ENCODE measurements at regions not wholly inside any gene's neighbourhood (a gene's known extent, or its start where the extent isn't known, plus 50 kb on each side); places are given as distances from the start of the nearest gene placed in this dataset.

DNA sequence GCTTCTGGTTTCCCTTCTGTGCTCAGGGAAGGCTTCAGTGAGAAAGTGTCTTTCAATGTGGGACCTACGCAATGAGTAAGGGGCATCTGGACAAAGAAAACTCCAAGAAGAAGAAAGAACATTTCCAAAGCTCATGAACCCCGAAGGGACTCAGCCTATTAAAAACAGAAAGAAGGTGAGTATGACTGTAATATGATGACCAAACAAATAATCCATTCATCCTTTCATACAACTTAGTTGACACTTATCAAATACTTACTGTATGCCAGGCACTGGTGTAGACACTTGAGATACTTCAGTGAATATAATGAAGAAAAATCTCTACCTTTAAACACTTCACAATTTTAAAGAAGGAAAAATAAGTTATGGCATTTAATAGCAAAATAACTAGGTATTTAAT lies 1054.2 kb upstream of the FOXG1 start:
- Histone ChIP-seq H3K27me3 (ENCODE audit: insufficient read depth, insufficient read length) (no peaks in the 10 kb centered on the region), H3K36me3 (ENCODE audit: insufficient read depth, insufficient read length, low read length) (no peaks in the 10 kb centered on the region), H3K4me1 (ENCODE audit: insufficient read depth, insufficient read length) (no peaks in the 10 kb centered on the region), H3K4me3 (ENCODE audit: insufficient read length, low read depth) (no peak overlapping the region), H3K9ac (ENCODE audit: insufficient read length, low read depth) (no peak overlapping the region), H3K9me3 (ENCODE audit: insufficient read depth, low read length) (peaks cover 19% of the 10 kb centered on the region; the same call in 1 of the 2 replicates)
- no peak for DNase-seq (ENCODE audit: low read depth, low spot score)
- TF ChIP-seq SUZ12 (IDR thresholded peaks at IDR 0.05; ENCODE audit: extremely low read depth, insufficient read depth, insufficient read length) = no peak
- TF ChIP-seq YY1 (IDR thresholded peaks at IDR 0.05; ENCODE audit: insufficient read depth, insufficient read length) = no peak
- no peak for TF ChIP-seq ZNF274 (IDR thresholded peaks at IDR 0.05; ENCODE audit: low read depth, low read length)

DNA sequence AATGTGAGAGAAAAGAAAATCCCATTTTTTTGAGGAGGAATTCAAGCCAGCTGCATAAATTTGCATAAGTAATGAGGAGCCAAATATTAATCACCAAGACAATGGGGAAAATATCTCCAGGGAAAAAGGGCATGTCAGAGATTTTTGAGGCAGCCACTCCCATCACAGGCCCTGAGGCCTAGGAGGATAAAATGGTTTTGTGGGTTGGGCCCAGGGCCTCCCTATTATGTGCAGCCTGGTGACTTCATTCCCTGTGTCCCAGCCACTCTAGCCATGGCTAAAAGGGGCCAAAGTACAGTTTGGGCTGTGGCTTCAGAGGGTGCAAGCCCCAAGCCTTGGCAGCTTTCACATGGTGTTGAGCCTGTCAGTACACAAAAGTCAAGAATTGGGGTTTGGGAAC lies 1051.0 kb upstream of the FOXG1 start:
- no peak for TF ChIP-seq SUZ12 (IDR thresholded peaks at IDR 0.05; ENCODE audit: extremely low read depth, insufficient read depth, insufficient read length)
- TF ChIP-seq YY1 (IDR thresholded peaks at IDR 0.05; ENCODE audit: insufficient read depth, insufficient read length) = no peak
- no peak for TF ChIP-seq ZNF274 (IDR thresholded peaks at IDR 0.05; ENCODE audit: low read depth, low read length)
- H3K36me3 ChIP-seq (ENCODE audit: insufficient read depth, insufficient read length, low read length) = no peaks in the 10 kb centered on the region
- no peak overlapping the region for H3K9ac ChIP-seq (ENCODE audit: insufficient read length, low read depth)
- peaks cover 20% of the 10 kb centered on the region; the same call in 1 of the 2 replicates for H3K9me3 ChIP-seq (ENCODE audit: insufficient read depth, low read length)
- H3K4me3 ChIP-seq (ENCODE audit: insufficient read length, low read depth) = no peak overlapping the region
- DNase-seq (ENCODE audit: low read depth, low spot score) = no peak
- no peaks in the 10 kb centered on the region for H3K27me3 ChIP-seq (ENCODE audit: insufficient read depth, insufficient read length)
- no peaks in the 10 kb centered on the region for H3K4me1 ChIP-seq (ENCODE audit: insufficient read depth, insufficient read length)

DNA sequence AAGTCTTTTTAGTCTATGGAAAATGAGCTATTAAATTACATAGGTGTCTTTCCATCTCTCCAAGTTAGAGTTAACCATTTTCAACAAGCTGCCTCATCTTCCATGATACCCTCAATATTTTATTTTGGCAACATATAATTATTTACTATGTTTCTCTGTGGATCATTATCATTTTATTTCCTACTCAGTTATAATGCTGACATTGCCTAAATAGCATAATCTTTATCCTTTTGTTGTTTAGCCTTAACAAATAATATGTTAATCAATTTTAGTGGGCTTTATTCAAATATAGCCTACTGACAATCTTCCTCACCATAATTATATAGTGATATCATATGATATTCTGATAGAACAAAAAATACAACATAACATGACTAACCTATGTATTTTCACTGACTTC lies 1044.8 kb upstream of the FOXG1 start:
- H3K36me3 ChIP-seq (ENCODE audit: insufficient read depth, insufficient read length, low read length) = no peaks in the 10 kb centered on the region
- no peaks in the 10 kb centered on the region for H3K27me3 ChIP-seq (ENCODE audit: insufficient read depth, insufficient read length)
- DNase-seq (ENCODE audit: low read depth, low spot score) = no peak
- H3K9ac ChIP-seq (ENCODE audit: insufficient read length, low read depth) = no peak overlapping the region
- TF ChIP-seq SUZ12 (IDR thresholded peaks at IDR 0.05; ENCODE audit: extremely low read depth, insufficient read depth, insufficient read length) = no peak
- no peak for TF ChIP-seq YY1 (IDR thresholded peaks at IDR 0.05; ENCODE audit: insufficient read depth, insufficient read length)
- TF ChIP-seq ZNF274 (IDR thresholded peaks at IDR 0.05; ENCODE audit: low read depth, low read length) = no peak
- 0 out of 2 replicates have a peak, but pooled peaks cover 6% of the 10 kb centered on the region for H3K9me3 ChIP-seq (ENCODE audit: insufficient read depth, low read length)
- H3K4me3 ChIP-seq (ENCODE audit: insufficient read length, low read depth) = no peak overlapping the region
- H3K4me1 ChIP-seq (ENCODE audit: insufficient read depth, insufficient read length) = no peaks in the 10 kb centered on the region

DNA sequence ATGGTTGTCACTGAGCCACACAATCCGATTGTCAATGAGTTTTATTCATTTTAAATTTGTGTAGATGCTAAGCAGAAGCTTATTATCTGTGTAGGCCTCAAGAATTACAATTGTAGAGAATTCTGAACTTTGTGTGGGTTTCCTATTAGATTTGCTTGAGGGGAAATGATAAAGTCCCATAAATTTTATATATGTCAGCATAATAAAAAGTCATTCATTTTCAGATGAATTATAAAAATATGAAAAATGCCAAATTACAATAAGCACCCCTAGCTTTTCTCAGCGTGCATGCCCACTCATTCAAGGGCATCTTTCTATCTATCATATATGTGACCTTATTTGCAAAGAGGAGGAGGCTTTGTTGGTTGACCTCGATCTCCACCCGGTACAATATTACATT lies 1041.1 kb upstream of the FOXG1 start:
- no peaks in the 10 kb centered on the region for H3K4me1 ChIP-seq (ENCODE audit: insufficient read depth, insufficient read length)
- no peak overlapping the region for H3K4me3 ChIP-seq (ENCODE audit: insufficient read length, low read depth)

DNA sequence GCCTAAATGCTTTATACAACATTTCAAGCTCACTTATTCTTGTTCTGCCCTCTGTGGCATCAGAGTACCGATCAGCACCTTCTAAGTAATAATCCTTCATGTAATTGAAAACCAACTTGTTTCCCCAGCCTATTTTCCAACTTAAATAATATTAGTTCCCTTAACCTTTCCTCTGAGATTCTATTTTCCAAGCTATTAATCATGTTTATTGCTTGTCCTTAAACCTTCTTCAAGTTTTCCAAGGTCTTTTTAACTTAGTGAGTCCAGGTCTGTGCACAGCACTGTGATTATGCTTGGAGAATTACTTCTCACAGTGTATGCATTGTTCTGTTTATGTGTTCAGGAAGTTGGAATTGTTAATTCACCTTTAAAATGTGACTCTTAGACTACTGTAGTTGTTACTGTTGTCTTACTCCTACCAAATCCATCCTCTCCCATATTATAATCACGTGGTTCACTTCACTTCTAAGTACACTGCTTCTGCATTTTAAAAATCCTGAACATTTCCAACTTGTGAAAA lies 1039.3 kb upstream of the FOXG1 start:
- no peaks in the 10 kb centered on the region for H3K36me3 ChIP-seq (ENCODE audit: insufficient read depth, insufficient read length, low read length)
- no peaks in the 10 kb centered on the region for H3K9me3 ChIP-seq (ENCODE audit: insufficient read depth, low read length)
- no peak overlapping the region for H3K9ac ChIP-seq (ENCODE audit: insufficient read length, low read depth)
- TF ChIP-seq ZNF274 (IDR thresholded peaks at IDR 0.05; ENCODE audit: low read depth, low read length) = no peak
- no peak for TF ChIP-seq SUZ12 (IDR thresholded peaks at IDR 0.05; ENCODE audit: extremely low read depth, insufficient read depth, insufficient read length)
- TF ChIP-seq YY1 (IDR thresholded peaks at IDR 0.05; ENCODE audit: insufficient read depth, insufficient read length) = no peak
- H3K4me1 ChIP-seq (ENCODE audit: insufficient read depth, insufficient read length) = no peaks in the 10 kb centered on the region
- H3K4me3 ChIP-seq (ENCODE audit: insufficient read length, low read depth) = no peak overlapping the region
- no peak for DNase-seq (ENCODE audit: low read depth, low spot score)
- no peaks in the 10 kb centered on the region for H3K27me3 ChIP-seq (ENCODE audit: insufficient read depth, insufficient read length)

More for the DNA sequence above, 1041.1 kb upstream of the FOXG1 start:
- Histone ChIP-seq H3K27me3 (ENCODE audit: insufficient read depth, insufficient read length) (no peaks in the 10 kb centered on the region), H3K36me3 (ENCODE audit: insufficient read depth, insufficient read length, low read length) (no peaks in the 10 kb centered on the region), H3K9ac (ENCODE audit: insufficient read length, low read depth) (no peak overlapping the region), H3K9me3 (ENCODE audit: insufficient read depth, low read length) (no peaks in the 10 kb centered on the region)
- no peak for DNase-seq (ENCODE audit: low read depth, low spot score)
- TF ChIP-seq SUZ12 (IDR thresholded peaks at IDR 0.05; ENCODE audit: extremely low read depth, insufficient read depth, insufficient read length) (no peak), ZNF274 (IDR thresholded peaks at IDR 0.05; ENCODE audit: low read depth, low read length) (no peak), YY1 (IDR thresholded peaks at IDR 0.05; ENCODE audit: insufficient read depth, insufficient read length) (no peak)

DNA sequence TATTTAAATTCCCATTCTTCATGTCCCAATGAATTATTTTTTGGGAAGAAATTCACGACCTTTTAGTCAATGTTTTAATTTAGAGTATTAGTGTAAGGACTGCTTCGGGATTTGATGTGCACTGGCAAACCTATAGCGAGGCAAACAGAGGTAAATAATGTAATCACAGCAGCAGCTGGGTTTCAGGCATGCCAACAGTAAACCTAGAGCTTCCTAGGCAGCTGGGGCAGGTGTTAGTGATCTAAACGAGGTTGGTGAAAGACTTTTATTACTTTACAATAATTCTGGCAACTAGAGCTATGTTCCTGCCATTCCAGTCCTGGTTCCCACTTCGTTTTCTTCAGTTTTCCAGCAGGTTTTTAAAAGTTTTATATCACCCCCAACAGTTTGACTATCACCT lies 1036.4 kb upstream of the FOXG1 start:
- H3K27me3 ChIP-seq (ENCODE audit: insufficient read depth, insufficient read length) = no peaks in the 10 kb centered on the region
- no peak overlapping the region for H3K4me3 ChIP-seq (ENCODE audit: insufficient read length, low read depth)
- H3K36me3 ChIP-seq (ENCODE audit: insufficient read depth, insufficient read length, low read length) = no peaks in the 10 kb centered on the region
- no peak for DNase-seq (ENCODE audit: low read depth, low spot score)
- no peaks in the 10 kb centered on the region for H3K4me1 ChIP-seq (ENCODE audit: insufficient read depth, insufficient read length)
- H3K9me3 ChIP-seq (ENCODE audit: insufficient read depth, low read length) = no peaks in the 10 kb centered on the region
- no peak overlapping the region for H3K9ac ChIP-seq (ENCODE audit: insufficient read length, low read depth)
- TF ChIP-seq YY1 (IDR thresholded peaks at IDR 0.05; ENCODE audit: insufficient read depth, insufficient read length) = no peak
- no peak for TF ChIP-seq ZNF274 (IDR thresholded peaks at IDR 0.05; ENCODE audit: low read depth, low read length)
- no peak for TF ChIP-seq SUZ12 (IDR thresholded peaks at IDR 0.05; ENCODE audit: extremely low read depth, insufficient read depth, insufficient read length)

DNA sequence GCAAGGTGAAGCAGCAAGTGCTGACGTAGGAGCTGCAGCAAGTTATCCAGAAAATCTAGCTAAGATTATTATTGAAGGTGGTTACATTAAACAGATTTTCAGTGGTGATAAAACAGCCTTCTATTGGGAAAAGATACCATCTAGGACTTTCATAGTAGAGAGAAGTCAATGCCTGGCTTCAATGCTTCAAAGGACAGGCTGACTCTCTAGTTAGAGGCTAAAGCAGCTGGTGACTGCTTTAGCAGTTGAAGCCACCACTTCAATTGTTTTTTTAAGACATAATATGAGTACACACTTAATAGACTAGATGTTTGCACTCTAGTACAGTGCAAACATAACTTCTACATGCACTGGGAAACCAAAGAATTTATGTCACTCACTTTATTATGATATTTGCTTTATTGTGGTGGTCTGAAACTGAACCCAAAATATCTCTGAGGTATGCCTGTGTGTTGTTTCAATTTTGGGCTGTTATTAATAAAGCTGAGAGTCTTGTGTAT lies 1026.9 kb upstream of the FOXG1 start:
- Histone ChIP-seq H3K36me3 (ENCODE audit: insufficient read depth, insufficient read length, low read length) (no peaks in the 10 kb centered on the region), H3K9ac (ENCODE audit: insufficient read length, low read depth) (no peak overlapping the region), H3K4me3 (ENCODE audit: insufficient read length, low read depth) (no peak overlapping the region), H3K27me3 (ENCODE audit: insufficient read depth, insufficient read length) (no peaks in the 10 kb centered on the region), H3K4me1 (ENCODE audit: insufficient read depth, insufficient read length) (no peaks in the 10 kb centered on the region), H3K9me3 (ENCODE audit: insufficient read depth, low read length) (no peaks in the 10 kb centered on the region)
- DNase-seq (ENCODE audit: low read depth, low spot score) = no peak
- TF ChIP-seq SUZ12 (IDR thresholded peaks at IDR 0.05; ENCODE audit: extremely low read depth, insufficient read depth, insufficient read length) (no peak), YY1 (IDR thresholded peaks at IDR 0.05; ENCODE audit: insufficient read depth, insufficient read length) (no peak), ZNF274 (IDR thresholded peaks at IDR 0.05; ENCODE audit: low read depth, low read length) (no peak)
